H9 (cell line): ENCODE measurements at regions not wholly inside any gene's neighbourhood (a gene's known extent, or its start where the extent isn't known, plus 50 kb on each side); places are given as distances from the start of the nearest gene placed in this dataset.
A peak's percentile ranks its signal among the peaks of the same experiment; 100 is the strongest.

Experiments
- DNase-seq: peaks from one replicate; pipeline ENCODE4 v3.0.0-alpha.2; 2017
- H2AFZ ChIP-seq: one replicate; pipeline ENCODE4 v1.6.1; 2013; ENCODE audit warnings: mild to moderate bottlenecking, low read length, control low read depth, moderate library complexity
- H2AK5ac ChIP-seq: 2 replicates; pipeline ENCODE4 v1.6.1; 2013; ENCODE audit warnings: low read length, control low read depth, mixed read lengths; ENCODE audit not compliant: insufficient read length
- H2BK120ac ChIP-seq: one replicate; pipeline ENCODE4 v1.6.1; 2013; ENCODE audit warnings: low read depth, mild to moderate bottlenecking, low read length, control low read depth, inconsistent platforms; ENCODE audit not compliant: poor library complexity, severe bottlenecking
- H2BK12ac ChIP-seq: 2 replicates; pipeline ENCODE4 v1.6.1; 2013; ENCODE audit warnings: low read length, control low read depth, mixed read lengths, low read depth; ENCODE audit not compliant: insufficient read length
- H2BK15ac ChIP-seq: 2 replicates; pipeline ENCODE4 v1.6.1; 2013; ENCODE audit warnings: low read depth, low read length, control low read depth
- H2BK20ac ChIP-seq: one replicate; pipeline ENCODE4 v1.6.1; 2013; ENCODE audit warnings: low read depth, mild to moderate bottlenecking, low read length, control low read depth, inconsistent platforms; ENCODE audit not compliant: poor library complexity, severe bottlenecking
- H2BK5ac ChIP-seq: 2 replicates; pipeline ENCODE4 v1.6.1; 2013; ENCODE audit warnings: low read length, control low read depth, mixed read lengths; ENCODE audit not compliant: insufficient read length
- H3K14ac ChIP-seq: 2 replicates; pipeline ENCODE4 v1.6.1; 2013; ENCODE audit warnings: low read length, control low read depth; ENCODE audit not compliant: insufficient read depth
- H3K18ac ChIP-seq: 2 replicates; pipeline ENCODE4 v1.6.1; 2013; ENCODE audit warnings: low read depth, mild to moderate bottlenecking, mixed read lengths, low read length, control low read depth; ENCODE audit not compliant: insufficient read length
- H3K23ac ChIP-seq: 2 replicates; pipeline ENCODE4 v1.6.1; 2013; ENCODE audit warnings: low read length, control low read depth, mixed read lengths, low read depth; ENCODE audit not compliant: insufficient read length
- H3K23me2 ChIP-seq: 2 replicates; pipeline ENCODE4 v1.6.1; 2013; ENCODE audit warnings: low read depth, mild to moderate bottlenecking, mixed read lengths, low read length, control low read depth; ENCODE audit not compliant: insufficient read length, poor library complexity, severe bottlenecking
- H3K27ac ChIP-seq: 2 replicates; pipeline ENCODE4 v1.5.1; 2013; ENCODE audit warnings: low read length, control low read depth, mixed read lengths, low read depth; ENCODE audit not compliant: insufficient read length
- H3K27me3 ChIP-seq: 2 replicates; pipeline ENCODE4 v1.6.1; 2013; ENCODE audit warnings: low read length, control low read depth, inconsistent platforms; ENCODE audit not compliant: insufficient read depth
- H3K4ac ChIP-seq: 2 replicates; pipeline ENCODE4 v1.6.1; 2013; ENCODE audit warnings: low read depth, mild to moderate bottlenecking, control low read depth, inconsistent platforms, low read length, moderate library complexity
- H3K4me1 ChIP-seq: 2 replicates; pipeline ENCODE4 v1.6.1; 2013; ENCODE audit warnings: low read length, control low read depth, inconsistent platforms; ENCODE audit not compliant: insufficient read depth
- H3K4me2 ChIP-seq: 2 replicates; pipeline ENCODE4 v1.6.1; 2013; ENCODE audit warnings: low read length, control low read depth, mixed read lengths; ENCODE audit not compliant: insufficient read length, insufficient read depth
- H3K56ac ChIP-seq: 2 replicates; pipeline ENCODE4 v1.6.1; 2013; ENCODE audit warnings: low read depth, mild to moderate bottlenecking, mixed read lengths, low read length, control low read depth; ENCODE audit not compliant: insufficient read length
- H3K79me1 ChIP-seq: 2 replicates; pipeline ENCODE4 v1.6.1; 2013; ENCODE audit warnings: low read depth, mild to moderate bottlenecking, moderate library complexity, low read length, control low read depth, inconsistent platforms; ENCODE audit not compliant: insufficient read depth, poor library complexity, severe bottlenecking
- H3K79me2 ChIP-seq: 2 replicates; pipeline ENCODE4 v1.6.1; 2013; ENCODE audit warnings: low read length, control low read depth, inconsistent platforms; ENCODE audit not compliant: insufficient read depth
- H3K9ac ChIP-seq: 2 replicates; pipeline ENCODE4 v1.6.1; 2013; ENCODE audit warnings: low read length, control low read depth, mixed read lengths; ENCODE audit not compliant: insufficient read length; ENCODE audit errors: extremely low read depth
- H3K9me3 ChIP-seq: one replicate; pipeline ENCODE4 v1.6.1; 2013; ENCODE audit warnings: low read depth, low read length, inconsistent platforms; ENCODE audit not compliant: control insufficient read depth
- H3T11ph ChIP-seq: one replicate; pipeline ENCODE4 v1.6.1; 2013; ENCODE audit warnings: mild to moderate bottlenecking, low read length, control low read depth, inconsistent platforms
- H4K20me1 ChIP-seq: one replicate; pipeline ENCODE4 v1.6.1; 2013; ENCODE audit not compliant: control insufficient read depth, insufficient read length, insufficient read depth
- H4K5ac ChIP-seq: 2 replicates; pipeline ENCODE4 v1.6.1; 2013; ENCODE audit warnings: low read depth, mild to moderate bottlenecking, mixed read lengths, low read length, control low read depth; ENCODE audit not compliant: insufficient read length
- H4K8ac ChIP-seq: replicated peaks from 2 replicates; pipeline ENCODE4 v1.6.1; 2013; ENCODE audit warnings: low read length, control low read depth, mixed read lengths, low read depth; ENCODE audit not compliant: insufficient read length
- H4K91ac ChIP-seq: 2 replicates; pipeline ENCODE4 v1.6.1; 2013; ENCODE audit warnings: low read depth, mild to moderate bottlenecking, moderate library complexity, mixed read lengths, low read length, control low read depth; ENCODE audit not compliant: insufficient read length
- H3K27ac Mint-ChIP-seq, 3 experiments: 2 replicates in 2 of 3; 3 replicates in 1 of 3; pipeline ENCODE4 v1.8.0; 2020 to 2021; ENCODE audit warnings: mixed read lengths in 3 of 3, mild to moderate bottlenecking in 1 of 3, moderate library complexity in 1 of 3
- H3K27me3 Mint-ChIP-seq: 2 replicates; pipeline ENCODE4 v1.8.0; 2021; ENCODE audit warnings: low read depth, mild to moderate bottlenecking, moderate library complexity, mixed read lengths
- H3K36me3 Mint-ChIP-seq, 3 experiments: 2 replicates in 2 of 3; 3 replicates in 1 of 3; pipeline ENCODE4 v1.8.0; 2020 to 2021; ENCODE audit warnings: low read depth in 3 of 3, mixed read lengths in 3 of 3; ENCODE audit not compliant: insufficient read depth in 1 of 3
- H3K4me1 Mint-ChIP-seq, 2 experiments: 2 replicates each; pipeline ENCODE4 v1.8.0; 2020; ENCODE audit warnings: mixed read lengths in 2 of 2
- H3K4me3 Mint-ChIP-seq, 2 experiments: 2 replicates in 1 of 2; 3 replicates in 1 of 2; pipeline ENCODE4 v1.8.0; 2020 to 2021; ENCODE audit warnings: mild to moderate bottlenecking in 2 of 2, mixed read lengths in 2 of 2, moderate library complexity in 1 of 2
- H3K9me3 Mint-ChIP-seq, 2 experiments: 2 replicates in 1 of 2; 3 replicates in 1 of 2; pipeline ENCODE4 v1.8.0; 2020; ENCODE audit warnings: mild to moderate bottlenecking in 2 of 2, mixed read lengths in 2 of 2, moderate library complexity in 1 of 2
- CTCF ChIP-seq: fragments of 200-600 bp; sonication (generic); conservative IDR thresholded peaks from 3 replicates; pipeline ENCODE4 v1.8.0; 2021; ENCODE audit warnings: antibody characterized with exemption, mild to moderate bottlenecking
- WGBS: extraction: QIAGEN DNeasy Blood & Tissue Kit; methylation state at CpG from one replicate; pipeline ENCODE4 v1.1.7; 2013; ENCODE audit warnings: missing lambda C conversion rate, low lambda C conversion rate, mixed read lengths; ENCODE audit not compliant: insufficient read length; ENCODE audit errors: extremely low coverage; 5-methylcytosine and 5-hydroxymethylcytosine counted together

GRCh38 chr5:159419576-159419975, 89.3 kb upstream of the IL12B start:
- Mint-ChIP-seq H3K4me1 (peaks cover 5 to 10% of the 10 kb centered on the region in 2 experiments; a peak in 3 of 4 replicates), H3K9me3 (no peaks in the 10 kb centered on the region), H3K4me3 (no peak overlapping the region), H3K36me3 (no peaks in the 10 kb centered on the region), H3K27me3 (no peaks in the 10 kb centered on the region), H3K27ac (no peak overlapping the region)
- no peak overlapping the region for H3K14ac ChIP-seq
- H3K9ac ChIP-seq, result no peak overlapping the region
- WGBS, result no CpG with 5 or more reads among the region's 5 CpGs
- no peak overlapping the region for H2AFZ ChIP-seq
- H3K27me3 ChIP-seq, result no peaks in the 10 kb centered on the region
- H3K4me2 ChIP-seq, result no peak overlapping the region
- no peak overlapping the region for H2AK5ac ChIP-seq
- no peak overlapping the region for H3K4ac ChIP-seq
- no peak overlapping the region for H4K5ac ChIP-seq
- no peaks in the 10 kb centered on the region for H3K4me1 ChIP-seq
- no peaks in the 10 kb centered on the region for H3K9me3 ChIP-seq
- no peak overlapping the region for H3K56ac ChIP-seq
- H3K79me2 ChIP-seq, result no peaks in the 10 kb centered on the region
- no peak overlapping the region for H4K8ac ChIP-seq
- H2BK120ac ChIP-seq, result no peak overlapping the region
- H2BK20ac ChIP-seq, result no peak overlapping the region
- H4K91ac ChIP-seq, result no peak overlapping the region
- H2BK15ac ChIP-seq, result no peak overlapping the region
- H3K27ac ChIP-seq, result no peak overlapping the region
- H3T11ph ChIP-seq, result no peak overlapping the region
- no peak overlapping the region for H3K18ac ChIP-seq
- no peak overlapping the region for H2BK12ac ChIP-seq
- peak; percentile 47; the same call in 2 of the 3 replicates for TF ChIP-seq CTCF
- H3K23me2 ChIP-seq, result no peaks in the 10 kb centered on the region
- peak; percentile 34 for DNase-seq
- H3K79me1 ChIP-seq, result no peaks in the 10 kb centered on the region
- H2BK5ac ChIP-seq, result no peak overlapping the region
- no peaks in the 10 kb centered on the region for H4K20me1 ChIP-seq
- no peak overlapping the region for H3K23ac ChIP-seq
